ENCODE measurements at regions not wholly inside any gene's neighbourhood (a gene's known extent, or its start where the extent isn't known, plus 50 kb on each side); places are given as distances from the start of the nearest gene placed in this dataset.

- no peak overlapping the region for H3K4me3 ChIP-seq (ENCODE audit: control insufficient read depth, low read depth, low read length)
- DNase-seq (ENCODE audit: low read depth), result no peak
- no peak for TF ChIP-seq CTCF (IDR thresholded peaks at IDR 0.05; ENCODE audit: control insufficient read depth, insufficient read depth, low read depth, low read length, missing control alignments)
Observed at GRCh38 chr4:80133240-80133783, 60.3 kb upstream of the ANTXR2 start.

- no peak for TF ChIP-seq CTCF (IDR thresholded peaks at IDR 0.05; ENCODE audit: control insufficient read depth, insufficient read depth, low read depth, low read length, missing control alignments)
- no peak for DNase-seq (ENCODE audit: low read depth)
- no peak overlapping the region for H3K4me3 ChIP-seq (ENCODE audit: control insufficient read depth, low read depth, low read length)
Observed at GRCh38 chr4:80129785-80130184, 56.8 kb upstream of the ANTXR2 start.

GRCh38 chr4:80128941-80129340 is 55.9 kb upstream of the ANTXR2 start:
- TF ChIP-seq CTCF (IDR thresholded peaks at IDR 0.05; ENCODE audit: control insufficient read depth, insufficient read depth, low read depth, low read length, missing control alignments), result no peak
- H3K4me3 ChIP-seq (ENCODE audit: control insufficient read depth, low read depth, low read length), result no peak overlapping the region
- no peak for DNase-seq (ENCODE audit: low read depth)

- no peak overlapping the region for H3K4me3 ChIP-seq (ENCODE audit: control insufficient read depth, low read depth, low read length)
- DNase-seq (ENCODE audit: low read depth), result no peak
- no peak for TF ChIP-seq CTCF (IDR thresholded peaks at IDR 0.05; ENCODE audit: control insufficient read depth, insufficient read depth, low read depth, low read length, missing control alignments)
Observed at GRCh38 chr4:80127870-80128419, 54.9 kb upstream of the ANTXR2 start.

- H3K4me3 ChIP-seq (ENCODE audit: control insufficient read depth, low read depth, low read length), result no peak overlapping the region
- no peak for TF ChIP-seq CTCF (IDR thresholded peaks at IDR 0.05; ENCODE audit: control insufficient read depth, insufficient read depth, low read depth, low read length, missing control alignments)
- DNase-seq (ENCODE audit: low read depth), result no peak
Observed at GRCh38 chr4:80126435-80126834, 53.4 kb upstream of the ANTXR2 start.

- DNase-seq (ENCODE audit: low read depth), result no peak
- no peak overlapping the region for H3K4me3 ChIP-seq (ENCODE audit: control insufficient read depth, low read depth, low read length)
- peak; percentile 56 for TF ChIP-seq CTCF (IDR thresholded peaks at IDR 0.05; ENCODE audit: control insufficient read depth, insufficient read depth, low read depth, low read length, missing control alignments)
Observed at GRCh38 chr4:80125252-80126177, 52.5 kb upstream of the ANTXR2 start.
